DOHH2 (cell line): ENCODE measurements at regions not wholly inside any gene's neighbourhood (a gene's known extent, or its start where the extent isn't known, plus 50 kb on each side); places are given as distances from the start of the nearest gene placed in this dataset.

Experiments
- H3F3A ChIP-seq: fragments of 200-600 bp; sonication (generic), shearing (Covaris generic); 2 replicates; pipeline ENCODE4 v1.6.0; 2016; ENCODE audit warnings: antibody characterized with exemption, mild to moderate bottlenecking; ENCODE audit not compliant: control insufficient read depth, insufficient read depth
- H3K27ac ChIP-seq: fragments of 200-600 bp; sonication (generic); 2 replicates; pipeline ENCODE4 v1.5.1; 2014; ENCODE audit warnings: low read depth, mild to moderate bottlenecking, low read length, moderate library complexity
- H3K27me3 ChIP-seq: fragments of 200-600 bp; sonication (generic); 2 replicates; pipeline ENCODE4 v1.6.1; 2014; ENCODE audit warnings: mild to moderate bottlenecking, low read length, mixed read lengths; ENCODE audit not compliant: control insufficient read depth
- H3K36me3 ChIP-seq: fragments of 200-600 bp; sonication (generic); 2 replicates; pipeline ENCODE4 v1.6.1; 2014; ENCODE audit warnings: mild to moderate bottlenecking, low read length, moderate library complexity, mixed read lengths; ENCODE audit not compliant: control insufficient read depth
- H3K4me1 ChIP-seq: fragments of 200-600 bp; sonication (generic); 2 replicates; pipeline ENCODE4 v1.6.1; 2014; ENCODE audit warnings: mild to moderate bottlenecking, low read length, mixed read lengths; ENCODE audit not compliant: control insufficient read depth
- H3K4me2 ChIP-seq: fragments of 200-600 bp; sonication (generic); 2 replicates; pipeline ENCODE4 v1.6.0; 2014; ENCODE audit warnings: mild to moderate bottlenecking, low read length, moderate library complexity
- H3K4me3 ChIP-seq: fragments of 200-600 bp; sonication (generic); 2 replicates; pipeline ENCODE4 v1.5.1; 2014; ENCODE audit warnings: mild to moderate bottlenecking, low read length, mixed read lengths
- H3K79me2 ChIP-seq: fragments of 200-600 bp; sonication (generic); 2 replicates; pipeline ENCODE4 v1.6.1; 2014; ENCODE audit warnings: mild to moderate bottlenecking, low read length, mixed read lengths; ENCODE audit not compliant: control insufficient read depth
- H3K9me2 ChIP-seq: fragments of 200-600 bp; sonication (generic); replicated peaks from 2 replicates; pipeline ENCODE4 v1.6.1; 2014; ENCODE audit warnings: mild to moderate bottlenecking, low read length, mixed read lengths; ENCODE audit not compliant: control insufficient read depth
- H3K9me3 ChIP-seq: fragments of 200-600 bp; sonication (generic); 2 replicates; pipeline ENCODE4 v1.6.1; 2014; ENCODE audit warnings: antibody characterized with exemption, low read length, mixed read lengths; ENCODE audit not compliant: control insufficient read depth, insufficient read depth
- H4K20me1 ChIP-seq: fragments of 200-600 bp; sonication (generic); 2 replicates; pipeline ENCODE4 v1.6.0; 2014; ENCODE audit warnings: low read depth, mild to moderate bottlenecking, antibody characterized with exemption, low read length, moderate library complexity; ENCODE audit not compliant: control insufficient read depth, insufficient read depth
- EZH2phosphoT487 ChIP-seq: fragments of 200-600 bp; sonication (generic); IDR thresholded peaks from 2 replicates; pipeline ENCODE4 v1.6.1; 2017; ENCODE audit warnings: borderline replicate concordance, mild to moderate bottlenecking, antibody characterized with exemption, low read length, moderate library complexity, mixed read lengths
- TF ChIP-seq, protein P1 (sequence below): fragments of 200-600 bp; sonication (generic); IDR thresholded peaks from one replicate; pipeline ENCODE4 v1.5.1; 2014; ENCODE audit warnings: antibody characterized with exemption, mild to moderate bottlenecking, low read depth, low read length; ENCODE audit not compliant: poor library complexity, severe bottlenecking

DNA sequence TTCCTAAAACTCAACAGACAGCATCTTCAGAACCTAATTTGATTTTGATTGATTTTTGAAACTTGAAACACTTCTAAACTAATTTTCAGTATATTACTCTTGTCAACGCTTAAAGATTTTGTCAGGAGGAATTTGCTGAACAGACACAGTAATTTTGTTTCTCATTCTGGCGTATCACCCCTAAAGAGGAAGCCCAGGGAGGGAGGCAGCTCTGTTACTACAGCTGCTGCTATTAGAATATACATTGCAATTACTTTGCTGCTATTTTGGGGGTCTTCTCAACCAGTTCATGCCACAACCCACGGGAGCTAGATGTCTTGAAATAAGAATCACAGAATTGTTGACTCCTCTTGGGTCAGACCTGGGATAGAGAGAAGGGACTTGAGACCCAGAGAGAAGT lies 122.6 kb downstream of the TLR4 start:
- H3K9me2 ChIP-seq: no peaks in the 10 kb centered on the region
- H3K4me3 ChIP-seq: no peak overlapping the region
- H3F3A ChIP-seq: no peaks in the 10 kb centered on the region
- H3K27ac ChIP-seq: no peak overlapping the region
- H3K4me2 ChIP-seq: no peak overlapping the region
- H3K9me3 ChIP-seq: no peaks in the 10 kb centered on the region
- H3K79me2 ChIP-seq: no peaks in the 10 kb centered on the region
- H4K20me1 ChIP-seq: no peaks in the 10 kb centered on the region
- no peak for TF ChIP-seq EZH2phosphoT487
- TF ChIP-seq, protein P1, sequence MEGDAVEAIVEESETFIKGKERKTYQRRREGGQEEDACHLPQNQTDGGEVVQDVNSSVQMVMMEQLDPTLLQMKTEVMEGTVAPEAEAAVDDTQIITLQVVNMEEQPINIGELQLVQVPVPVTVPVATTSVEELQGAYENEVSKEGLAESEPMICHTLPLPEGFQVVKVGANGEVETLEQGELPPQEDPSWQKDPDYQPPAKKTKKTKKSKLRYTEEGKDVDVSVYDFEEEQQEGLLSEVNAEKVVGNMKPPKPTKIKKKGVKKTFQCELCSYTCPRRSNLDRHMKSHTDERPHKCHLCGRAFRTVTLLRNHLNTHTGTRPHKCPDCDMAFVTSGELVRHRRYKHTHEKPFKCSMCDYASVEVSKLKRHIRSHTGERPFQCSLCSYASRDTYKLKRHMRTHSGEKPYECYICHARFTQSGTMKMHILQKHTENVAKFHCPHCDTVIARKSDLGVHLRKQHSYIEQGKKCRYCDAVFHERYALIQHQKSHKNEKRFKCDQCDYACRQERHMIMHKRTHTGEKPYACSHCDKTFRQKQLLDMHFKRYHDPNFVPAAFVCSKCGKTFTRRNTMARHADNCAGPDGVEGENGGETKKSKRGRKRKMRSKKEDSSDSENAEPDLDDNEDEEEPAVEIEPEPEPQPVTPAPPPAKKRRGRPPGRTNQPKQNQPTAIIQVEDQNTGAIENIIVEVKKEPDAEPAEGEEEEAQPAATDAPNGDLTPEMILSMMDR: no peak
- H3K36me3 ChIP-seq: no peaks in the 10 kb centered on the region
- H3K27me3 ChIP-seq: 0 out of 2 replicates have a peak, but pooled peaks cover 4% of the 10 kb centered on the region
- H3K4me1 ChIP-seq: no peaks in the 10 kb centered on the region

DNA sequence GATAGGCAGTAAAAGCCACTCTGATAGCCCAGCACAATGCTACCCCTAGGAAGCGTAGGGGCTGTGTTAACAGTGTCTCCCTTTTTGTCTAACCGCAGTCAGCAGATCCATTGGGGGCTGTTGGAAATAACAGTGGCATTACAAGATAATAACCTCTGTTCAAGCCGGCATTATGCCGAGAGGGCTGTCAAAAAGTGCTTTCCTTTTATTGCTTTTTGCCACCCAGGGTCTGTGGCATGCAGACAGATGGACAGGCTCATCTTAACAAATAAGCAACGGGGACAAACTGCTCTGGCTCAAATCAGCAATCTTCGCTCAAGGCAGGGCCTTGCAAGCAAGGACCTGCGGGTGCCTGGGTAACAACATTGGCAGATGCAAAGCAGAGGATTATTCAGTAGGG lies 123.3 kb downstream of the TLR4 start:
- H3K79me2 ChIP-seq: no peaks in the 10 kb centered on the region
- no peak overlapping the region for H3K4me2 ChIP-seq
- H3K9me2 ChIP-seq: no peaks in the 10 kb centered on the region
- H3K27ac ChIP-seq: no peak overlapping the region
- H3F3A ChIP-seq: no peaks in the 10 kb centered on the region
- H3K36me3 ChIP-seq: no peaks in the 10 kb centered on the region
- H3K9me3 ChIP-seq: no peaks in the 10 kb centered on the region
- no peaks in the 10 kb centered on the region for H4K20me1 ChIP-seq
- TF ChIP-seq, protein P1: no peak
- TF ChIP-seq EZH2phosphoT487: no peak
- H3K4me1 ChIP-seq: no peaks in the 10 kb centered on the region
- no peak overlapping the region for H3K4me3 ChIP-seq
- peaks cover 4% of the 10 kb centered on the region; the same call in 1 of the 2 replicates for H3K27me3 ChIP-seq

DNA sequence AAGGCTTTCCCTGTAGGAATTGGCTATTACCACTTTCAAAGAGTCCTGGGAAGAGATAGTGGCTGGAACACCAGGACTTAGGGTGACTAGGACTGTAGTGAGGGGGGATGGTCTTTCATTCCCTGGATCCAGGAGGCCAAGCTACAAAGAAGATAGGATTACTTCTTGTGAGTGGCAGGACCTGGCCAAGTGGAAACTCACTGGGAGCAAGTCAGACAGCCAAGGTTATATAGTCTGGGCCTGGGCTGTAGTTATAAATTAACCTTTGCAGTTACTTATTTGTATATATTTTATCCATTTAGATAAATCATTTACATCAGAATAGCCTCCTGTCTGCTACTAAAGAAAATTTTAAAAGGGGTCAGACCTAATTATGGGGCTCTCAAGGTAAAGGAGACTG lies 124.3 kb downstream of the TLR4 start:
- Histone ChIP-seq H4K20me1 (no peaks in the 10 kb centered on the region), H3K27me3 (peaks cover 6% of the 10 kb centered on the region; the same call in 1 of the 2 replicates), H3F3A (no peaks in the 10 kb centered on the region), H3K9me3 (no peaks in the 10 kb centered on the region), H3K79me2 (no peaks in the 10 kb centered on the region), H3K36me3 (no peaks in the 10 kb centered on the region), H3K27ac (no peak overlapping the region), H3K4me3 (no peak overlapping the region), H3K4me2 (no peak overlapping the region), H3K4me1 (no peaks in the 10 kb centered on the region), H3K9me2 (no peaks in the 10 kb centered on the region; the same call in 1 of the 2 replicates)
- TF ChIP-seq EZH2phosphoT487: no peak
- TF ChIP-seq, protein P1: no peak

DNA sequence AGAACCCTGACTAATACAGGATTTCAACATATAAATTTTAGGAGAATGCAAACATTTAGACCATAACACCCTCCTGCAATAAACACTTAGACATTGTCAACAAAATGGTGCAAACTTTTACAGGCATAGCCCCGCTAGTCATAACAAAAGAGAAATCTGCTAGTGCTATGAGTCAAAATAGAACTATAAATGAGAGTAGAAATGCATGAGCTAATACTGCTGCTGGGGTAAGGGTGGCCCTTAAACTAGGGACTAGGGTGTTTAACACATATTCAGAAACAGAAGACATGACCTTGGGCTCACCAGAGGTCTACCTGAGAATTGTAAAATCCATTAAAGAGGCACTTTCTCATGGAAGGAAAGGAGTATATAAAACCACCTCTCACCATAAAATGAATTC lies 131.6 kb downstream of the TLR4 start:
- Histone ChIP-seq H3K27me3 (peaks cover 4% of the 10 kb centered on the region; the same call in 1 of the 2 replicates), H3K9me3 (no peaks in the 10 kb centered on the region), H4K20me1 (no peaks in the 10 kb centered on the region), H3K4me3 (no peak overlapping the region), H3K36me3 (no peaks in the 10 kb centered on the region), H3K27ac (no peak overlapping the region), H3K4me1 (no peaks in the 10 kb centered on the region), H3K79me2 (no peaks in the 10 kb centered on the region), H3K9me2 (no peaks in the 10 kb centered on the region; the same call in 1 of the 2 replicates), H3F3A (no peaks in the 10 kb centered on the region), H3K4me2 (no peak overlapping the region)
- TF ChIP-seq, protein P1: no peak
- TF ChIP-seq EZH2phosphoT487: no peak
